ENCODE measurements at regions not wholly inside any gene's neighbourhood (a gene's known extent, or its start where the extent isn't known, plus 50 kb on each side); places are given as distances from the start of the nearest gene placed in this dataset.

GRCh38 chr3:103963599-103963998 lies 1403.1 kb upstream of the ALCAM start:
- TF ChIP-seq FOXM1 (IDR thresholded peaks at IDR 0.05; ENCODE audit: borderline replicate concordance): no peak
- no peak for TF ChIP-seq ELF4 (IDR thresholded peaks at IDR 0.05)
- no peak for TF ChIP-seq HDGF (IDR thresholded peaks at IDR 0.05; ENCODE audit: borderline replicate concordance)

All from HEK293T (cell line).